ENCODE measurements at regions not wholly inside any gene's neighbourhood (a gene's known extent, or its start where the extent isn't known, plus 50 kb on each side); places are given as distances from the start of the nearest gene placed in this dataset.

DNA sequence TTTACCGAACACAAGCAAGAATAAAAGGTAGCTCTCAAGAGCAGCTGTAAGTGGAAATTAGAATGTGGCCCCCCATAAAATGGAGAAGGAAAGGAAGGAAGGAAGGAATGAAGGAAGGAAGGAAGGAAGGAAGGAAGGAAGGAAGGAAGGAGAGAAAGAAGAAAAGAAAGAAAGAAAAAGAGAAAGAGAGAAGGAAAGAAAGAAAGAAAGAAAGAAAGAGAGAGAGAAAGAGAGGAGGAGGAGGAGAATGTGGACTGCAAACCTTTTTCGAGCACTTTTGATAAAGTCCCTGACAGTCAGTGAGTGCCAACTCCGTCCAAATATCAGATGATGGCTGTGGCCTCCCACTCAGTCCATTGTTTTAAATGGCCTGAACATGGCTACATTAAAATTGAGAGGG is 53.8 kb upstream of the SNX2 start:
- Histone ChIP-seq H3K27me3 (ENCODE audit: insufficient read depth, low read length) (no peaks in the 10 kb centered on the region), H3K4me1 (ENCODE audit: control insufficient read depth in 1 of 2, insufficient read depth in 2 of 2, low read length in 2 of 2) (no peaks in the 10 kb centered on the region), H2AFZ (ENCODE audit: low read depth, low read length, poor library complexity, severe bottlenecking) (no peak overlapping the region), H3K79me2 (ENCODE audit: insufficient read depth, low read length) (no peaks in the 10 kb centered on the region), H3K9ac (ENCODE audit: low read length) (no peak overlapping the region), H3K4me3 (replicated peaks in 1 of 2; ENCODE audit: low read depth in 1 of 2, low read length in 2 of 2) (no peak overlapping the region), H3K36me3 (ENCODE audit: control insufficient read depth in 1 of 2, insufficient read depth in 2 of 2, low read length in 2 of 2) (no peaks in the 10 kb centered on the region), H3K27ac (ENCODE audit: low read depth, low read length) (no peak overlapping the region), H4K20me1 (ENCODE audit: insufficient read depth) (no peaks in the 10 kb centered on the region), H3K4me2 (ENCODE audit: low read length) (no peak overlapping the region), H3K9me2 (ENCODE audit: insufficient read depth) (no peaks in the 10 kb centered on the region), H3K9me3 (ENCODE audit: control insufficient read depth in 1 of 2, insufficient read depth in 1 of 2, low read depth in 1 of 2, low read length in 2 of 2) (no peaks in the 10 kb centered on the region)
- no peak for DNase-seq (ENCODE audit: low read depth, low spot score)
- intact Hi-C loops (cut with micrococcal nuclease) = no loop called here
- ATAC-seq = no peak
- CTCF ChIA-PET = no interaction called here
- RAD21 ChIA-PET (ENCODE audit: low non-redundant PET in 1 of 2, low total read pairs in 2 of 2, uncharacterized antibody in 2 of 2, unreplicated experiment in 2 of 2) = no interaction called here
- BruUV-seq (replicated peaks) = no TSS peak
- POLR2A ChIA-PET = no interaction called here
- TF ChIP-seq RAD21 (IDR thresholded peaks at IDR 0.05; ENCODE audit: low read depth) = no peak

GRCh38 chr5:122722341-122722740 is 52.5 kb upstream of the SNX2 start:
- Histone ChIP-seq H3K9ac (ENCODE audit: low read length) (no peak overlapping the region), H3K79me2 (ENCODE audit: insufficient read depth, low read length) (no peaks in the 10 kb centered on the region), H3K4me3 (replicated peaks in 1 of 2; ENCODE audit: low read depth in 1 of 2, low read length in 2 of 2) (no peak overlapping the region), H2AFZ (ENCODE audit: low read depth, low read length, poor library complexity, severe bottlenecking) (no peak overlapping the region), H3K27ac (ENCODE audit: low read depth, low read length) (no peak overlapping the region), H4K20me1 (ENCODE audit: insufficient read depth) (no peaks in the 10 kb centered on the region), H3K4me1 (ENCODE audit: control insufficient read depth in 1 of 2, insufficient read depth in 2 of 2, low read length in 2 of 2) (peaks cover 0 to 6% of the 10 kb centered on the region in 2 experiments; a peak in 2 of 4 replicates), H3K9me3 (ENCODE audit: control insufficient read depth in 1 of 2, insufficient read depth in 1 of 2, low read depth in 1 of 2, low read length in 2 of 2) (no peaks in the 10 kb centered on the region), H3K4me2 (ENCODE audit: low read length) (no peak overlapping the region), H3K36me3 (ENCODE audit: control insufficient read depth in 1 of 2, insufficient read depth in 2 of 2, low read length in 2 of 2) (no peaks in the 10 kb centered on the region), H3K27me3 (ENCODE audit: insufficient read depth, low read length) (no peaks in the 10 kb centered on the region), H3K9me2 (ENCODE audit: insufficient read depth) (no peaks in the 10 kb centered on the region)
- DNase-seq (ENCODE audit: low read depth, low spot score) (no peak), ATAC-seq (no peak)
- intact Hi-C loops (cut with micrococcal nuclease) = no loop called here
- CTCF ChIA-PET = no interaction called here
- BruUV-seq (replicated peaks) = no TSS peak
- RAD21 ChIA-PET (ENCODE audit: low non-redundant PET in 1 of 2, low total read pairs in 2 of 2, uncharacterized antibody in 2 of 2, unreplicated experiment in 2 of 2) = no interaction called here
- POLR2A ChIA-PET = no interaction called here
- no peak for TF ChIP-seq EZH2 (IDR thresholded peaks at IDR 0.05)

- no peak for DNase-seq (ENCODE audit: low read depth, low spot score)
- peaks cover 0 to 9% of the 10 kb centered on the region in 2 experiments; a peak in 2 of 4 replicates for H3K4me1 ChIP-seq (ENCODE audit: control insufficient read depth in 1 of 2, insufficient read depth in 2 of 2, low read length in 2 of 2)
- H3K79me2 ChIP-seq (ENCODE audit: insufficient read depth, low read length) = no peaks in the 10 kb centered on the region
- BruUV-seq (replicated peaks) = no TSS peak
- H3K9ac ChIP-seq (ENCODE audit: low read length) = no peak overlapping the region
- H3K36me3 ChIP-seq (ENCODE audit: control insufficient read depth in 1 of 2, insufficient read depth in 2 of 2, low read length in 2 of 2) = no peaks in the 10 kb centered on the region
- RAD21 ChIA-PET (ENCODE audit: low non-redundant PET in 1 of 2, low total read pairs in 2 of 2, uncharacterized antibody in 2 of 2, unreplicated experiment in 2 of 2) = no interaction called here
- H4K20me1 ChIP-seq (ENCODE audit: insufficient read depth) = no peaks in the 10 kb centered on the region
- H3K4me3 ChIP-seq (replicated peaks in 1 of 2; ENCODE audit: low read depth in 1 of 2, low read length in 2 of 2) = no peak overlapping the region
- POLR2A ChIA-PET = no interaction called here
- no peak for ATAC-seq
- H3K4me2 ChIP-seq (ENCODE audit: low read length) = no peak overlapping the region
- CTCF ChIA-PET = no interaction called here
- H3K9me3 ChIP-seq (ENCODE audit: control insufficient read depth in 1 of 2, insufficient read depth in 1 of 2, low read depth in 1 of 2, low read length in 2 of 2) = no peaks in the 10 kb centered on the region
- no peaks in the 10 kb centered on the region for H3K27me3 ChIP-seq (ENCODE audit: insufficient read depth, low read length)
- H2AFZ ChIP-seq (ENCODE audit: low read depth, low read length, poor library complexity, severe bottlenecking) = no peak overlapping the region
- no peaks in the 10 kb centered on the region for H3K9me2 ChIP-seq (ENCODE audit: insufficient read depth)
- H3K27ac ChIP-seq (ENCODE audit: low read depth, low read length) = no peak overlapping the region
- intact Hi-C loops (cut with micrococcal nuclease) = no loop called here
- TF ChIP-seq EZH2 (IDR thresholded peaks at IDR 0.05) (no peak), SRF (IDR thresholded peaks at IDR 0.05; ENCODE audit: low read depth) (no peak), POLR2AphosphoS5 (IDR thresholded peaks at IDR 0.05; ENCODE audit: low read depth, low read length) (no peak), ZFX (IDR thresholded peaks at IDR 0.05) (no peak), ZNF274 (IDR thresholded peaks at IDR 0.05; ENCODE audit: low read depth, low read length) (no peak), JUND (IDR thresholded peaks at IDR 0.05) (no peak), ELF1 (IDR thresholded peaks at IDR 0.05; ENCODE audit: borderline replicate concordance, low read depth) (no peak), CEBPB (IDR thresholded peaks at IDR 0.05; ENCODE audit: low read depth) (no peak), TCF7L2 (IDR thresholded peaks at IDR 0.05; ENCODE audit: borderline replicate concordance, extremely low read depth, insufficient read depth, insufficient read length) (no peak), YY1 (IDR thresholded peaks at IDR 0.05; ENCODE audit: extremely low read depth, insufficient replicate concordance, low read depth, low read length) (no peak)
- TF ChIP-seq, protein P1, sequence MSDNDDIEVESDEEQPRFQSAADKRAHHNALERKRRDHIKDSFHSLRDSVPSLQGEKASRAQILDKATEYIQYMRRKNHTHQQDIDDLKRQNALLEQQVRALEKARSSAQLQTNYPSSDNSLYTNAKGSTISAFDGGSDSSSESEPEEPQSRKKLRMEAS (IDR thresholded peaks at IDR 0.05) = no peak
- TF ChIP-seq, protein P2, sequence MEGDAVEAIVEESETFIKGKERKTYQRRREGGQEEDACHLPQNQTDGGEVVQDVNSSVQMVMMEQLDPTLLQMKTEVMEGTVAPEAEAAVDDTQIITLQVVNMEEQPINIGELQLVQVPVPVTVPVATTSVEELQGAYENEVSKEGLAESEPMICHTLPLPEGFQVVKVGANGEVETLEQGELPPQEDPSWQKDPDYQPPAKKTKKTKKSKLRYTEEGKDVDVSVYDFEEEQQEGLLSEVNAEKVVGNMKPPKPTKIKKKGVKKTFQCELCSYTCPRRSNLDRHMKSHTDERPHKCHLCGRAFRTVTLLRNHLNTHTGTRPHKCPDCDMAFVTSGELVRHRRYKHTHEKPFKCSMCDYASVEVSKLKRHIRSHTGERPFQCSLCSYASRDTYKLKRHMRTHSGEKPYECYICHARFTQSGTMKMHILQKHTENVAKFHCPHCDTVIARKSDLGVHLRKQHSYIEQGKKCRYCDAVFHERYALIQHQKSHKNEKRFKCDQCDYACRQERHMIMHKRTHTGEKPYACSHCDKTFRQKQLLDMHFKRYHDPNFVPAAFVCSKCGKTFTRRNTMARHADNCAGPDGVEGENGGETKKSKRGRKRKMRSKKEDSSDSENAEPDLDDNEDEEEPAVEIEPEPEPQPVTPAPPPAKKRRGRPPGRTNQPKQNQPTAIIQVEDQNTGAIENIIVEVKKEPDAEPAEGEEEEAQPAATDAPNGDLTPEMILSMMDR (IDR thresholded peaks at IDR 0.05 in 2 of 3, conservative IDR thresholded peaks at IDR 0.05 in 1 of 3; ENCODE audit: borderline replicate concordance in 1 of 3, insufficient read depth in 1 of 3, low read depth in 2 of 3, low read length in 2 of 3) = no peak
Observed at GRCh38 chr5:122723606-122724352, 51.1 kb upstream of the SNX2 start.
